Left cardiac atrium (tissue), 4 donors: ENCODE measurements at regions not wholly inside any gene's neighbourhood (a gene's known extent, or its start where the extent isn't known, plus 50 kb on each side); places are given as distances from the start of the nearest gene placed in this dataset.

ENCODE experiments used
- ATAC-seq, 2 donors: fragments of 200-7000 bp; cut with Tn5 transposase; one replicate each; pipeline ENCODE4 v1.9.1; 2020; ENCODE audit warnings: mild to moderate bottlenecking in 2 of 2, moderate library complexity in 2 of 2
- DNase-seq: peaks from one replicate; pipeline ENCODE4 v3.0.0-alpha.2; 2020
- intact Hi-C, 2 donors: fragments of 100-400 bp; cut with DNase I; formaldehyde crosslinking; loops; one replicate each; pipeline versions ENCODE4 v1.14.1 to v1.15.1; 2022 to 2023
- donor health status: DM: no; HTN: yes; CAD: no.
- donor health status: DM: no; HTN: yes; CAD: no; lungs with severe emphysema.
- donor health status: DM: yes; HTN: yes; CAD: no.
- donor health status: Dilated cardiomyopathy.

DNA sequence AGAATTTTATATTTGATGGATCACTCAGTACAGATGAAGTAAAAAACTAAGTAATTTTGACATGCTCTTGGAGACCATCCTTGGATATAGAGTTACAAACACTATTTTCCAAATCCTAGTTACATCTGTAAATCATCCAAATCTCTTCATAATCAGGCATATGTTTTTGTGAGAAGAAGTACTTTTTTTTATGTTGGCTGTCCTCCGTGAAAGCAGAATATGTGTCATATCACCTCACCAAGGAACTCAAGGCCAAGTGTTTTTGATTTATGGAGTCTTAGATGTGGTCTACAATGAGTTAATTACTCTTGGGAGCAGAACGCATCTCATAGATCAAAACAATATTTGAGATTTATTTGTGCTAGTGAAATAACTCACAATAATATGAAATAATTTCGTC lies 416.5 kb upstream of the TGFBR2 start:
- DNase-seq (no peak), ATAC-seq (no peak)
- intact Hi-C loops, result loop anchor here in 1 of 2 donors (10.0 kb wide), 1 partner anchor 55 kb away; no protein-coding TSS in a partner anchor

DNA sequence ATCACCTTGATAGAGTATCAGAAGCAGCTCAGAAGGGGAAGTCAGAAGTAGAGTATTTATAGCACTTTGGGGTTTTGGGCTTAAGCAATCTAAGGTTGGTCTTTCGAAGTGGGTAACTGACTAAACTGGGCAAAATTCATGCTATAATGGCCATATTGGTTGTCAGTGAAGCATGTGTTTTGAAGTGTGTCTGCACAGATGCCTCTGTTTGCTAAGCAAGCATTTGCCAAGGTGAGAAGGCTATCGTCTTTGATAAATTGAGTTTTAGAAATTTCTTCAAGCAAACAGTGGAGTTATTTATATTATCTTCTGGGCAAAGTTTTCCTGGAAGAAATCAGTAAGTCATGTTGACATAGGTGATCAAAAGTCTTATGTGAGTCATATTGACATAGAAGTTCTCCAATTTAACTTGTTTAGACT lies 412.8 kb upstream of the TGFBR2 start:
- intact Hi-C loops, result no loop called here
- DNase-seq (no peak), ATAC-seq (no peak)

DNA sequence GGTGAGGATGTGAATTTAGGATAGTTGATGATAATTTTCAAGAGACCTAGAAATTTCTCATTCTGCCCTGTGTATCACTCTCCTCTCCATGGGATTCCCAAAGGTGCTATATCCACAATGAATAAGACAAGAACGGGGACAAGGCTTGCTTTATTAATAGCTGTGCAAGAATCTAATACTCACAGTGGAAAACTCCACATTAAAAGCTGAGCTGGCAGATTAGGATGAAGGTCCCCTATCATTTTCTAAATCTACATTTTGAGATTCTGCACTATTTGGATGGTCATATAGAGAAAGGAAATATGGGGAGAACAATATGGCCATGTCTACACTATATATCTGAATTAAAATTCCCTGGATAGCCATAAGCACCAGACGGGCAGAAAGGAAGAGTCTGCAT lies 411.0 kb upstream of the TGFBR2 start:
- no peak for DNase-seq
- no peak for ATAC-seq
- intact Hi-C loops, result loop anchor here in 1 of 2 donors (5.0 kb wide), 1 partner anchor 497 kb away; no protein-coding TSS in a partner anchor

DNA sequence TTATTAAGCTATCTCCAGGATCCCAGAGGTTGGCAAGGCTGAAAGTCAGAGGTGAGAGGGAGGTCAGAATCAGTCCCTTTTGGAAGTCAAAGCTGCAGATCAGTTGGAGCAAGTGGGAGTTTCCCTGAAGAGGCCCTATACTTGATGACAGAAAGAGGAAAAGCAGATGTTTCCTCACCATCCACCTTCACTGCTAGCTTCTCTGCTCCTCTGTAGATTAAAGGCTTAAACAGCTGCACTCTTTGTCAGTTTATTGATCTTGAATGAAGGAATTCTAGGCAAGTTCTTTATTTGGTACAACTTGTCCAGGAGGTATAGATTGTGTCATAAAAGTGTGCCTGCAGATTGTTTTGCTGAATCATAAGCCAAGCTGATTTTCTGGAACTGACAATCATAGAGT lies 408.2 kb upstream of the TGFBR2 start:
- ATAC-seq, result peak in 1 of 2 donors; percentile 43
- intact Hi-C loops, result loop anchor here in 1 of 2 donors (2.0 to 5.0 kb wide), 2 partner anchors 85 to 494 kb away; no protein-coding TSS in a partner anchor
- DNase-seq, result no peak

DNA sequence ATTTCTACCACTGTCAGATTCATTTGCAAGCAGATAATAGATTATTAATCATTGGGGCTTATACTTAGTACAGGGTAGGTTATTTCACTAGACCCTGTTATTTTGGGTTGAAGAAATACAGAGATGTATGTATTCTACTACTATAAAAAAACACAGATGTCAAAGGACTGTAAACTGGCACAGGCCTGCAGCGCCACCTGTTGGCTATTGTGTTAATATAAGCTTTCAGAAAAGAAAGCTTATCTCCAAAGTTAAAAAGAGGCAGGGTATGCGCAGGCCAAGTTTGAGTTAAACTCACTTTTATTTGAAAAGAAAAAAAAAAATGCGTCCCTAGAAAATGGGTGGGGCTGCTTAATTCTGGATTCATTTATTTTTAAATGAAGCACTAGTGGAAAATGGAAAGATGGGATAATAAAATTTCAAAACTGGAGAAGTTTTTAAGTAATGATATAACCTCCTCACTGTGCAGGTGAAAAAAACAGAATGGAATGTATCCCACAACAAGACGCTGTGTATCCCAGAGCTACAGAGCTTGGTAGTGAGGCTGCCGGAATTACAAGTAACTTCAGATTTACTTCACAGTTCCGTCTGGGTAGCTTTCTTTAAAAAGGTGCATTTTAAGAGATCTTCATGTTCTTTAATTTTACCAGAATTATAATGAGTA lies 407.2 kb upstream of the TGFBR2 start:
- ATAC-seq (peak; percentile 55 to 77), DNase-seq (peak; percentile 77)
- intact Hi-C loops, result loop anchor here in 1 of 2 donors (1.0 to 5.0 kb wide), 3 partner anchors 86 to 493 kb away; no protein-coding TSS in a partner anchor

DNA sequence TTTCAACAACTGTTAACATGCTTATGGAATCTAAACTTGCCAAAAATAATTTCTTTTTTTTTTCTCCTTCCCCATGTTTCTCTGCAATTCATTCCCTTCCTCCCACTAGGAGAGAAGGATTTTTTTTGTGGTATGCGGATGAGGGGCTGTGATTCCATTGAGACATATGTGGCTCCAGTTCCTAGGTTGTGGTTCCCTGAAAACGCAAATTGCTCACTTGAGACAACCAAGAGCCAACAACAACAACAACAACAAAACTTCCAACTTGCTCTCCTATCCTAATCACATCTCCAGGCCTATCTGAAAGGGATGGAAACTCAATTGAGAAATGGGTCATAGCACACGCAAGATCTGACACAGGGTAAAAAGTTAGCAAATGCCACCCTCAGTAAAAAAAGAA lies 406.5 kb upstream of the TGFBR2 start:
- intact Hi-C loops, result loop anchor here in 1 of 2 donors (1.0 to 5.0 kb wide), 4 partner anchors 87 to 547 kb away; no protein-coding TSS in a partner anchor
- DNase-seq, result no peak
- peak; percentile 3 to 76 for ATAC-seq

DNA sequence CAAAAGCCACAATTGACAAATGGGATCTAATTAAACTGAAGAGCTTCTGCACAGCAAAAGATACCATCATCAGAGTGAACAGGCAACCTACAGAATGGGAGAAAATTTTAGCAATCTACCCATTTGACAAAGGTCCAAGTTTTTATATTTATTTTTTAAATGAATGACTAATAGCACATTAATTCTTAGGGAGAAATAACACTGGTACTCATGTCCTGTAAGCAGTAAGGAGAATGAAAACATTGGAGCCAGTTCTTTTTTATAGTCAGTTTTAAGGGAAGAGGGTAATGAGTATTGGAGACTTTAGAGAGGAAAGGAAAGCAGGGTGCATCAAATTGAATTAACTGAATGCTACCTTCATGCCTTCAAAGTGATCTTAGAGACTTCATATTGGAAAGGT lies 404.7 kb upstream of the TGFBR2 start:
- DNase-seq (no peak), ATAC-seq (no peak)
- intact Hi-C loops, result loop anchor here in 1 of 2 donors (5.0 kb wide), 1 partner anchor 546 kb away; no protein-coding TSS in a partner anchor

DNA sequence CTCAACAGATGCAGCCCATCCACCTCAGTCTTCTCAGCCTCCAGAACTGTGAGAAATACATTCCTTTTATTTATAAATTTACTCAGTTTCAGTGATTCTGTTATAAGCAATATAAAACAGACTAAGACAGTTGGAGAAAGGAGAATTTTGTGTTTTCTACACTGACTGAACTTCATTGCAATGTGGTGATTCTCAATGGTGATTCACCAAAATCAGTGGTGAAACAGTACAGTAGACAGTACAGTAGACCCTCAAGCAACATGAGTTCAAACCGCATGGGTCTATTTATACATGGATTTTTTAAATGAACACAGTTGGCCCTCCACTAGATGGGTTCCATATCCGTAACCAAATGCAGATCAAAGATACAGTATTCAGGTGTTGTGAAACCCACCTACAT lies 403.1 kb upstream of the TGFBR2 start:
- intact Hi-C loops, result loop anchor here in 1 of 2 donors (5.0 kb wide), 1 partner anchor 544 kb away; no protein-coding TSS in a partner anchor
- DNase-seq, result no peak
- no peak for ATAC-seq

DNA sequence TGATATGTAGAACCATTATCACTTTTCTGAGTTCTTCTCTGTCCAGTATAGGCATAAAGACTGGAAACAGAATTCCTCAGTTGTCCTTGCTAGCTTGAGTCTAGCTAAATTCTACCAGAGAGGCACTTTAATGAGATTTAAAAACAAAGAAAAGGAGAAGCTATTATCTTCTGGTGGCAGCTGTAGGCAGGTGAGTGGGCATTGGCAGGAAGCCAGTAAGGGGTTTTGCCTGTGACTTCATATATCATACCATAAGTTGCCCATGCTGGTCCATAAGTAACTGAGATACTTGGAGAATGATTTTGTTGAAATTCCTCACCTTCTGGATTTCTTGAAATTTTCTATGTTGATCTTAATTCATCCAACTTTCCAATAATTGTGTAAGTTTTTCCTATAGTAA lies 402.3 kb upstream of the TGFBR2 start:
- DNase-seq, result no peak
- intact Hi-C loops, result loop anchor here in 1 of 2 donors (5.0 kb wide), 1 partner anchor 543 kb away; no protein-coding TSS in a partner anchor
- no peak for ATAC-seq

DNA sequence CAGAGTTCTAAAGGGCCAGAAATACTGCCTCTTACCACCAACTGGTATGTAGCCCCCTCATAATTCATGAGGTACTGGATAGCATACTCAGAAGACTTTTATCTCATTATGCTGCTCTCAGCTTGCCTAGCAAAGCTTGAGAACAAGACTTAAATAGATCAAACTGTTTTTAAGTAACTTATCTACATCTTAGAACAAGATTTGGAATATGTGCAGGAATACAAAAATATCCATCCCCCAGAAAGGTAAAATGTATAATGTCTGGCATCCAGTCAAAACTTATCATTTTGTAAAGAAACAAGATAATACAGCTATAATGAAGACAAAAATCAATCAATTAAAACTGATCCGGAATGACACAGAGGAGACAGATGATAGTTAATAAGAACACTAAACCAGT lies 400.4 kb upstream of the TGFBR2 start:
- intact Hi-C loops, result no loop called here
- DNase-seq (no peak), ATAC-seq (no peak)

DNA sequence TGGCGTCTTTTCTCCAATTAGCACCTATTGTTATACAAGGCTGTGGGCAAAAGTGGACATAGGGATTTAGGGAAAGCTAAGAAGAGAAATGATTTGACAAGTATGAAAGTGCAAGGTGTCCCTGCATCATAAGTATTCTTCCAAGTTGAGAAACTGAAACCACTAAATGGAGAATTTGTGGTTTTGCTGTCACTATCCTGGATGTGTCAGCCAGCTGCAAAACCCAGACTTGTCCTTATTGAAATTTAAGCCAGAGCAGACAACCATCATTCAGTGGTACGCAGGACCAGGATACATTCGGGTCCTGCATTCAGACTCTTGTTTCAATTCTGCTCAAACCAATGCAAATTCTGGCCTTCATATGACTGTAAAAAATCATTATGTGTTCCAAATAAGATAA lies 384.8 kb upstream of the TGFBR2 start:
- no peak for DNase-seq
- ATAC-seq, result no peak
- intact Hi-C loops, result no loop called here

DNA sequence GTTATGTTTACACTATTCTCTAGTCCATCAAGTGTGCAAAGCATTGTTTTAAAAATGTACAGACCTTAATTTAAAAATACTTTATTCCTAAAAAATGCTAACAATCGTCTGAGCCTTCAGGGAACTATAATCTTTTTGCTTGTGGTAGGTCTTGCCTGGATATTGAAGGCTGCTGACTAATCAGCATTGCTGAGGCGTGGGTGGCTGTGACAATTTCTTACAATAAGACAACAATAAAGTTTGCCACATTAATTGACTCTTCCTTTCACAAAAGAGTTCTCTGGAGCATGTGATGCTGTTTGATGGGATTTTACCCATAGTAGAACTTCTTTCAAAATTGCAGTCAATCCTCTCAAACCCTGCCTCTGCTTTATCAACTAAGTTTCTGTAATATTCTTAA lies 384.0 kb upstream of the TGFBR2 start:
- intact Hi-C loops, result no loop called here
- DNase-seq (no peak), ATAC-seq (no peak)

DNA sequence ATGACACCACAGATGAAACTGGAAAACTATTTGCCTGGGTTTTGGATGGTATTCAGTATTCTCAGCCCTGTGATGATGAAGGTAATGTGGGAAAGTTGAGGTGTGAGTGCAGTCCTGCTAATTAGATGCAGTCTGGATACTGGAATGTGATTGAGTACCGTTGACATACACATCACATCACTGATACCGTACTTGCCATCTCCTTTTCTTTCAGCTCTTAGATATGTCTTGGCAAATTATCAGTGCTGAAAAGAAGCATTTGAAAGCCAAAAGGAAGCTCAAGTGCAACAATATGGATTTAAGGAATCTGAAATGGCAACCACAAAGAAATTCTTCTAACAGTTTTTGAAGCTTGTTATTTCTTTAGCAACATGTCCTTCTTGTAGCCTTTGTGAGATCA lies 381.4 kb upstream of the TGFBR2 start:
- no peak for ATAC-seq
- intact Hi-C loops, result no loop called here

DNA sequence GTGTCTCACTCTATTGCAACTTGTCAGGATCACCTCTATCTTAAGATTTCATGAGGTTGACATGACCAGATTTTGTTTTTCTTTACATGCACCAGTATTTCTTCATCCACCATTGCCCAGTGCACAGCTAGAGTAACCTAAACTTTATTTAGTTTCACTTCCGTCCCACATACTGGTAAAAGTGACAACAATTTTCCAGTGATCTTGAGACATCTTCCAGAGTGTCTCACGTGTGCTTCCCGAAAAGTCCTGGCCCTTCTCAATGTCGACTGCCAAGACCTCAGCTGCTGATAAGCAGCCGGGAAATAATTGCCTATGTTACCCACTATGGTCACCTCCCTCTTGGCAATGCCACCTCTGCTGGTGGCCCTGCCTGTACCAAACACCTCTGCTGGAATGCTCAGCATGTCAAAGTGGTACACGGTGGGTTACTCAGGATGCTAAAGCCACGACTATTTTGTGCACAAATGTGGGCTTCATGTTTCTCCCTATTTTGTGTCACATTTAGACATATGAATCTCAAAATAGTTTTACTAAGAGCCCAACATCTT lies 379.7 kb upstream of the TGFBR2 start:
- intact Hi-C loops, result no loop called here

More for the DNA sequence above, 381.4 kb upstream of the TGFBR2 start:
- no peak for DNase-seq

DNA sequence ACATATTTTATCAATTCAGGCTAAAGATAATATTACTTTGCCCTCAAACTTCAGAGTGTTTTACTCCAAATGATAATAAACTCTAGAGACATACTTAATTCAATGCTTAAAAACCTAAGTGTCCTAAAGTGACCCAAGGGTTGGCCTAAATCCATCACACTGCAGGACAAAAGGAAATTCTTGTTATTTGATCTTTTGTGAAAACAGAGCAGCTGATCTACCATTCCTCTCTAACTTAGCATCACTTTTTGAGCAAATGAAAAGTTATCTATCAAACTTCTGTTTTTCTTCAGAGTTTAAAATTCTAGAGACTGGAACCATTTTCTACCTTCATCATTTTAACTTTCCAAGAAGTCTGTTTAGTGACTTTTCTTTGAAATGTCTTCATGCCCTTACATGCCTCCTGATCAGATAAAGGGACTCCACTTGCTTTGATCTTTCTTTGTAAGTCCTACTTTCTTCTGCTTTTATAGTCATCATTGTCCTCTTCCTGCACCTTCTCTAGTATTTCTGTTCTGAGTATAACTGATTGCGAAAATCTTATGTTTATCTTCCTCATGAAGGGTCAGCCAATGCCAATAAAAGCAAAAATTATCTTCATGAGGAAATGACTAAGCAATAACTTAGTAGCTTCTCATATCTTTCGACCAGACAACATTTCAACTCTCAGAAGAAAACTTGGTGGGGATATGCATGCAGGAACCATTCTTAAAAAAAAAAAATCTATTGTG lies 378.7 kb upstream of the TGFBR2 start:
- intact Hi-C loops, result no loop called here
- ATAC-seq (peak; percentile 63 to 92), DNase-seq (no peak)

More for the DNA sequence above, 379.7 kb upstream of the TGFBR2 start:
- DNase-seq (peak; percentile 21), ATAC-seq (no peak)

DNA sequence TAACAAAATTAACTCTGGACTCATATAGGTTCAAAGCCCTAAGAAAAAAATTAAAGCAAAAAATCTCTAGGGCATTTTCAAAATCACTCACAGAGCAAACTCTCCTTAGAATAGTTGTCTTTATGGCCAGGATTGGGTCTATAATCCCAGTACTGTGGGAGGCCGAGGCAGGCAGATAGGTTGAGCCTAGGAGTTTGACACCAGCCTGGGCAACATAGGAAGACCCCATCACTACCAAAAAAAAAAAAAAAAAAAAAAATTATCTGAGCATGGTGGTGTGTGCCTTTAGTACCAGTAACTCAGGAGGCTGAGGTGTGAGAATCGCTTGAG lies 378.1 kb upstream of the TGFBR2 start:
- intact Hi-C loops, result no loop called here
- ATAC-seq (no peak), DNase-seq (no peak)

DNA sequence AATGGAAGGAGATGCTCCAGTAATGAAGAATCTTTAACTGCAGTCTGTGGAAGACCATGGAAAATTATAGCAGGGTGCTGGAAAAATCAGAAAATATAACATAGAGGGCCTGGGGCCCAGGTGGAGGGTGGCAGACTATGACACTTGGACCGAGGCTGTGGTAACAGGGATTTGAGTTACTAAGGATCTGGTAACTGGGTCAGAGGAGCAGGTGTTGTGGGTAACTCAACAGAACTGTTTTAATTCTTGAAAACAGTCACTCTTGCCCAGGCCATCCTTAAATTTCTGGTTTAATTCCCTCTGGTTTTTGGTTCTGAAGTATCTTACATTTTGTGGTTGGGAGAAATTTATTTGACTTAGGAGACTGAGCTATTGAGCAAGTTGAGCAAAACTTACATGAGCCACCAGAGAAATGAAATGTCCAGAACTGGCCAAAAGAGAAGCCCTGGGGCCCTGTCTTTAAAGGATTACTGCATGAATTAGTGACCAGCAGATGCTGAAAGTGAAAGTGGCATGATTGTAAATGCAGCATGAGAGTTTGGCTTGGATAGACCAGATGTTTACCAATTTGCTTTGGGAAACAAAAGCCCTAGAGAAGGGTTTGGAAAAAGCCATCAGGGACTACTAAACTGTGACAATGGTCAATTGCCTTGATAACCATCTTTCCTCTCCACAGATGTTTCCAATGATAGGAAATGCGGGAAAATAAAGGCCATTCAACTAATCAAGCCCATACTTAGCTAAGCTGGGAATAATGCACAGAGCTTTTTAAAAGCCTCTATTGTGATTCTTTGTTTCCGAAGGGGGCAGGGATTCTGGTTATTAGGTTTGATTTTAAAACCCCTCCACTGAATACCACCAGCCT lies 374.9 kb upstream of the TGFBR2 start:
- no peak for DNase-seq
- intact Hi-C loops, result no loop called here
- ATAC-seq, result peak; percentile 24 to 75

DNA sequence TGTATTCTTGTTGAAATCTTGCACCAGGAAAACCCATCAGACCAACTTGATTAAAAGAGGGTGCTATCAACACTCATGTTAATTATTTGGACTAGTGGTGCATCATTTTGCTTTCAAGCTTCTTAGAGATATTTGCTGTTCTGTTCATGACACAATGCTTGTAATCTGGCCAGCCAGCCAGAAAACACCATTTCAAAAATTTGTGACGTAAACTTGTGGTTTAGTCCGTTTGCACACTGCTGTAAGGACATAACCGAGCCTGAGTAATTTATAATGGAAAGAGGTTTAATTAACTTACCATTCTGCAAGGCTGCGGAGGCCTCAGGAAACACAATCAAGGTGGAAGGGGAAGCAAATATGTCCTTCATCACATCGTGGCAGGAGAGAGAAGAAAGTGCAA lies 374.3 kb upstream of the TGFBR2 start:
- intact Hi-C loops, result no loop called here
- ATAC-seq (peak; percentile 43 to 60), DNase-seq (peak; percentile 42)
